Body of pancreas (tissue), 4 donors: ENCODE measurements at regions not wholly inside any gene's neighbourhood (a gene's known extent, or its start where the extent isn't known, plus 50 kb on each side); places are given as distances from the start of the nearest gene placed in this dataset.

Experiments used
- POLR2A ChIP-seq, 3 donors: fragments of 450-650 bp; IDR thresholded peaks; one replicate each; pipeline ENCODE4 v1.6.1; 2016; ENCODE audit warnings: antibody characterized with exemption in 3 of 3, mild to moderate bottlenecking in 2 of 3
- TF ChIP-seq, protein P1 (sequence below), 7 experiments: fragments of 450-650 bp in 4 of 7; fragments of 200-600 bp in 3 of 7; sonication (generic) in 3 of 7; IDR thresholded peaks; one replicate each; pipeline ENCODE4 v1.5.1; 2016 to 2019; ENCODE audit warnings: antibody characterized with exemption in 7 of 7

DNA sequence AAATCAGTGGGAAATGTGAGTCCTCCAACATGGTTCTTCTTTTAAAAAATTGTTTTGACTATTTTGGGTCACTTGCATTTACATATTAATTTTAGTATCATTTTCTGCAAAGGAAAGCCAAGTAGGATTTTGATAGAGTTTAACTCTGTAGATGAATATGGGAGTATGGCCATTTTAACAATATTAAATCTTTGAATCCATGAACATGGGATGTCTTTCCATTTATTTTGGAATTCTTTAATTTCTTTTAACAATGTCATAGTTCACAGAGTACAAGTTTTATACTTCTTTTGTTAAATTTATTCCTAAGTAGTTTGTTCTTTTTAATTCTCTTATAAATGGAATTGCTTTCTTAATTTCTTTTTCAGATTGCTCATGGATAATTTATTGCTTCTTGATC is 56.5 kb upstream of the ARMC2 start:
- TF ChIP-seq, protein P1, sequence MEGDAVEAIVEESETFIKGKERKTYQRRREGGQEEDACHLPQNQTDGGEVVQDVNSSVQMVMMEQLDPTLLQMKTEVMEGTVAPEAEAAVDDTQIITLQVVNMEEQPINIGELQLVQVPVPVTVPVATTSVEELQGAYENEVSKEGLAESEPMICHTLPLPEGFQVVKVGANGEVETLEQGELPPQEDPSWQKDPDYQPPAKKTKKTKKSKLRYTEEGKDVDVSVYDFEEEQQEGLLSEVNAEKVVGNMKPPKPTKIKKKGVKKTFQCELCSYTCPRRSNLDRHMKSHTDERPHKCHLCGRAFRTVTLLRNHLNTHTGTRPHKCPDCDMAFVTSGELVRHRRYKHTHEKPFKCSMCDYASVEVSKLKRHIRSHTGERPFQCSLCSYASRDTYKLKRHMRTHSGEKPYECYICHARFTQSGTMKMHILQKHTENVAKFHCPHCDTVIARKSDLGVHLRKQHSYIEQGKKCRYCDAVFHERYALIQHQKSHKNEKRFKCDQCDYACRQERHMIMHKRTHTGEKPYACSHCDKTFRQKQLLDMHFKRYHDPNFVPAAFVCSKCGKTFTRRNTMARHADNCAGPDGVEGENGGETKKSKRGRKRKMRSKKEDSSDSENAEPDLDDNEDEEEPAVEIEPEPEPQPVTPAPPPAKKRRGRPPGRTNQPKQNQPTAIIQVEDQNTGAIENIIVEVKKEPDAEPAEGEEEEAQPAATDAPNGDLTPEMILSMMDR (IDR thresholded peaks at IDR 0.05), result no peak
- no peak for TF ChIP-seq POLR2A (IDR thresholded peaks at IDR 0.05)
